ENCODE measurements at regions not wholly inside any gene's neighbourhood (a gene's known extent, or its start where the extent isn't known, plus 50 kb on each side); places are given as distances from the start of the nearest gene placed in this dataset.

GRCh38 chr18:29491907-29492306, 1315.0 kb upstream of the CDH2 start (continued):
- no peak for TF ChIP-seq TSHZ2 (CRISPR knock-in tag; IDR thresholded peaks at IDR 0.05)
- TF ChIP-seq PPARA (CRISPR knock-in tag; IDR thresholded peaks at IDR 0.05; ENCODE audit: borderline replicate concordance), result no peak

- ATAC-seq, result no peak; the same call in 2 of the 3 replicates
- TF ChIP-seq SNAI2 (CRISPR knock-in tag; IDR thresholded peaks at IDR 0.05), result no peak
- TF ChIP-seq ISL1 (CRISPR knock-in tag; IDR thresholded peaks at IDR 0.05), result peak; percentile 86
- peak; percentile 76 for TF ChIP-seq CREB5 (CRISPR knock-in tag; IDR thresholded peaks at IDR 0.05; ENCODE audit: low read depth)
- 0 out of 2 replicates have a peak, but pooled peaks have one; percentile 23 for TF ChIP-seq ZC3H10 (CRISPR knock-in tag; IDR thresholded peaks at IDR 0.05)
Measured at GRCh38 chr18:29488617-29489016, 1311.7 kb upstream of the CDH2 start.

- no peak for ATAC-seq
- TF ChIP-seq OSR1 (CRISPR knock-in tag; IDR thresholded peaks at IDR 0.05) (no peak), CREB5 (CRISPR knock-in tag; IDR thresholded peaks at IDR 0.05; ENCODE audit: low read depth) (no peak), ZFP30 (CRISPR knock-in tag; IDR thresholded peaks at IDR 0.05) (no peak), POU6F1 (CRISPR knock-in tag; IDR thresholded peaks at IDR 0.05; ENCODE audit: borderline replicate concordance, low read depth) (no peak), TCF4 (CRISPR knock-in tag; IDR thresholded peaks at IDR 0.05; ENCODE audit: borderline replicate concordance) (no peak), GLIS3 (CRISPR knock-in tag; IDR thresholded peaks at IDR 0.05) (no peak), ESRRG (CRISPR knock-in tag; IDR thresholded peaks at IDR 0.05) (no peak)
Measured at GRCh38 chr18:29465526-29465925, 1288.6 kb upstream of the CDH2 start.

GRCh38 chr18:29459972-29460371, 1283.0 kb upstream of the CDH2 start:
- ATAC-seq, result no peak
- TF ChIP-seq CSRNP3 (CRISPR knock-in tag; IDR thresholded peaks at IDR 0.05), result no peak
- TF ChIP-seq RARB (CRISPR knock-in tag; IDR thresholded peaks at IDR 0.05), result no peak
- no peak for TF ChIP-seq CSDC2 (CRISPR knock-in tag; IDR thresholded peaks at IDR 0.05)
- TF ChIP-seq TSHZ2 (CRISPR knock-in tag; IDR thresholded peaks at IDR 0.05), result no peak
- TF ChIP-seq TCF4 (CRISPR knock-in tag; IDR thresholded peaks at IDR 0.05; ENCODE audit: borderline replicate concordance), result no peak
- TF ChIP-seq TOX (CRISPR knock-in tag; IDR thresholded peaks at IDR 0.05; ENCODE audit: borderline replicate concordance), result no peak
- no peak for TF ChIP-seq ARNTL (CRISPR knock-in tag; IDR thresholded peaks at IDR 0.05; ENCODE audit: borderline replicate concordance, low read depth)
- no peak for TF ChIP-seq BACH2 (CRISPR knock-in tag; IDR thresholded peaks at IDR 0.05; ENCODE audit: borderline replicate concordance)
- TF ChIP-seq PATZ1 (CRISPR knock-in tag; IDR thresholded peaks at IDR 0.05; ENCODE audit: borderline replicate concordance), result no peak
- TF ChIP-seq SNAI2 (CRISPR knock-in tag; IDR thresholded peaks at IDR 0.05), result no peak
- no peak for TF ChIP-seq ZC3H10 (CRISPR knock-in tag; IDR thresholded peaks at IDR 0.05)
- TF ChIP-seq ZFP3 (CRISPR knock-in tag; IDR thresholded peaks at IDR 0.05), result no peak
- TF ChIP-seq CREB5 (CRISPR knock-in tag; IDR thresholded peaks at IDR 0.05; ENCODE audit: low read depth), result no peak
- no peak for TF ChIP-seq ZNF8 (CRISPR knock-in tag; IDR thresholded peaks at IDR 0.05)
- TF ChIP-seq ISL1 (CRISPR knock-in tag; IDR thresholded peaks at IDR 0.05), result no peak
- no peak for TF ChIP-seq ESRRG (CRISPR knock-in tag; IDR thresholded peaks at IDR 0.05)
- TF ChIP-seq ZNF565 (CRISPR knock-in tag; conservative IDR thresholded peaks at IDR 0.05; ENCODE audit: low read depth), result no peak

All from SK-N-SH treated with all-trans-retinoic acid at 6 μM for 48 hours (cell line).